Upper lobe of left lung (tissue), 6 donors: ENCODE measurements at regions not wholly inside any gene's neighbourhood (a gene's known extent, or its start where the extent isn't known, plus 50 kb on each side); places are given as distances from the start of the nearest gene placed in this dataset.
A peak's percentile ranks its signal among the peaks of the same experiment; 100 is the strongest.
"Not testable (repeated sequence)": the region's sequence is repeated elsewhere in the genome, so short reads cannot be mapped to it uniquely, and the experiment has no call there.

ENCODE experiments used
- ATAC-seq, 2 donors: fragments of 200-7000 bp; cut with Tn5 transposase; one replicate each; pipeline ENCODE4 v1.9.1; 2022; ENCODE audit warnings: mild to moderate bottlenecking in 2 of 2, moderate library complexity in 2 of 2; ENCODE audit not compliant: low FRiP score in 2 of 2
- DNase-seq, 2 donors: peaks; one replicate each; pipeline ENCODE4 v3.0.0-alpha.2; 2019 to 2020
- H3K27ac ChIP-seq, 4 donors: fragments of 200-600 bp; sonication (generic); one replicate each; pipeline ENCODE4 v1.5.1; 2016 to 2019
- H3K27me3 ChIP-seq, 4 donors: fragments of 200-600 bp; sonication (generic); one replicate each; pipeline ENCODE4 v1.5.1; 2017 to 2019
- H3K36me3 ChIP-seq, 4 donors: fragments of 200-600 bp; sonication (generic); one replicate each; pipeline ENCODE4 v1.5.1; 2016 to 2019
- H3K4me1 ChIP-seq, 4 donors: fragments of 200-600 bp; sonication (generic); one replicate each; pipeline ENCODE4 v1.5.1; 2018 to 2019
- H3K4me3 ChIP-seq, 4 donors: fragments of 200-600 bp; sonication (generic); one replicate each; pipeline ENCODE4 v1.5.1; 2017 to 2019; ENCODE audit warnings: mild to moderate bottlenecking in 2 of 4, moderate library complexity in 1 of 4
- H3K9me3 ChIP-seq, 4 donors: fragments of 200-600 bp; sonication (generic); one replicate each; pipeline ENCODE4 v1.5.1; 2018 to 2019
- CTCF ChIP-seq, 6 experiments: fragments of 450-650 bp in 4 of 6; fragments of 200-600 bp in 2 of 6; sonication (generic) in 2 of 6; IDR thresholded peaks; one replicate each; pipeline ENCODE4 v1.5.1; 2016 to 2019; ENCODE audit warnings: antibody characterized with exemption in 6 of 6
- EP300 ChIP-seq, 4 donors: sonication (generic); formaldehyde crosslinking; IDR thresholded peaks; one replicate each; pipeline ENCODE4 v1.5.1; 2017; ENCODE audit warnings: antibody characterized with exemption in 4 of 4, control low read depth in 2 of 4
- POLR2A ChIP-seq, 4 donors: fragments of 450-650 bp; IDR thresholded peaks; one replicate each; pipeline ENCODE4 v1.5.1; 2016 to 2017; ENCODE audit warnings: antibody characterized with exemption in 4 of 4, mild to moderate bottlenecking in 2 of 4
- POLR2AphosphoS5 ChIP-seq, 2 donors: sonication (generic); formaldehyde crosslinking; IDR thresholded peaks; one replicate each; pipeline ENCODE4 v1.5.1; 2017; ENCODE audit warnings: antibody characterized with exemption in 2 of 2
- WGBS, 2 donors: methylation state at CpG; one replicate each; pipeline ENCODE4 v1.1.5; 2017 to 2018; 5-methylcytosine and 5-hydroxymethylcytosine counted together
- donor health status: DM: no; HTN: no; CAD: no; lungs with moderate emphysema.
- donor health status: DM: no; HTN: yes; CAD: no; lungs with severe emphysema.

- Histone ChIP-seq H3K36me3 (no peaks in the 10 kb centered on the region), H3K27ac (no peak overlapping the region), H3K4me3 (no peak overlapping the region), H3K4me1 (no peaks in the 10 kb centered on the region), H3K27me3 (no peaks in the 10 kb centered on the region), H3K9me3 (no peaks in the 10 kb centered on the region)
- ATAC-seq (no peak), DNase-seq (no peak)
- no peak for TF ChIP-seq POLR2A (IDR thresholded peaks at IDR 0.05)
- no peak for TF ChIP-seq EP300 (IDR thresholded peaks at IDR 0.05)
- TF ChIP-seq POLR2AphosphoS5 (IDR thresholded peaks at IDR 0.05): no peak
- no peak for TF ChIP-seq CTCF (IDR thresholded peaks at IDR 0.05)
- 93 to 100% methylated on average over 2 of the region's 2 CpGs for WGBS, 2 donors
Measured at GRCh38 chr10:23581906-23582450, 143.1 kb downstream of the OTUD1 start.

GRCh38 chr10:23584396-23584795 lies 145.5 kb downstream of the OTUD1 start:
- Histone ChIP-seq H3K27me3 (no peaks in the 10 kb centered on the region), H3K9me3 (no peaks in the 10 kb centered on the region), H3K27ac (no peak overlapping the region), H3K4me3 (no peak overlapping the region), H3K4me1 (no peaks in the 10 kb centered on the region), H3K36me3 (no peaks in the 10 kb centered on the region)
- TF ChIP-seq POLR2AphosphoS5 (IDR thresholded peaks at IDR 0.05): no peak
- no peak for TF ChIP-seq CTCF (IDR thresholded peaks at IDR 0.05)
- no peak for DNase-seq
- WGBS, 2 donors: 92 to 97% methylated on average over 2 of the region's 2 CpGs
- ATAC-seq: no peak

- 89 to 91% methylated on average over 1 of the region's 1 CpG for WGBS, 2 donors
- Histone ChIP-seq H3K27me3 (no peaks in the 10 kb centered on the region), H3K27ac (no peak overlapping the region), H3K4me1 (no peaks in the 10 kb centered on the region), H3K9me3 (no peaks in the 10 kb centered on the region), H3K4me3 (no peak overlapping the region), H3K36me3 (no peaks in the 10 kb centered on the region)
- no peak for ATAC-seq
- TF ChIP-seq EP300 (IDR thresholded peaks at IDR 0.05): no peak
- no peak for DNase-seq
Measured at GRCh38 chr10:23585186-23585585, 146.3 kb downstream of the OTUD1 start.

GRCh38 chr10:23585666-23586065 lies 146.8 kb downstream of the OTUD1 start:
- 63 to 73% methylated on average over 2 of the region's 2 CpGs for WGBS, 2 donors
- no peak overlapping the region for H3K27ac ChIP-seq
- DNase-seq (no peak), ATAC-seq (no peak)
- H3K36me3 ChIP-seq: no peaks in the 10 kb centered on the region
- no peaks in the 10 kb centered on the region for H3K4me1 ChIP-seq
- no peak overlapping the region for H3K4me3 ChIP-seq
- H3K27me3 ChIP-seq: no peaks in the 10 kb centered on the region
- no peaks in the 10 kb centered on the region for H3K9me3 ChIP-seq
- TF ChIP-seq POLR2A (IDR thresholded peaks at IDR 0.05) (no peak), CTCF (IDR thresholded peaks at IDR 0.05) (no peak), EP300 (IDR thresholded peaks at IDR 0.05) (no peak), POLR2AphosphoS5 (IDR thresholded peaks at IDR 0.05) (no peak)

GRCh38 chr10:23595278-23595677 lies 156.4 kb downstream of the OTUD1 start:
- H3K27ac ChIP-seq, H3K36me3 ChIP-seq, H3K9me3 ChIP-seq, H3K4me1 ChIP-seq, H3K27me3 ChIP-seq, H3K4me3 ChIP-seq, ATAC-seq: not testable (repeated sequence)
- WGBS, 2 donors: 87 to 91% methylated on average over 8 of the region's 10 CpGs
- peak in 1 of 2 donors; percentile 53 for DNase-seq

GRCh38 chr10:23604613-23605012 lies 165.7 kb downstream of the OTUD1 start:
- Histone ChIP-seq H3K4me3 (no peak overlapping the region), H3K9me3 (no peaks in the 10 kb centered on the region), H3K27me3 (no peaks in the 10 kb centered on the region), H3K36me3 (no peaks in the 10 kb centered on the region), H3K4me1 (no peaks in the 10 kb centered on the region), H3K27ac (no peak overlapping the region)
- ATAC-seq: no peak
- TF ChIP-seq EP300 (IDR thresholded peaks at IDR 0.05) (no peak), POLR2A (IDR thresholded peaks at IDR 0.05) (no peak), POLR2AphosphoS5 (IDR thresholded peaks at IDR 0.05) (no peak), CTCF (IDR thresholded peaks at IDR 0.05) (no peak)
- DNase-seq: no peak
- WGBS, 2 donors: 61 to 83% methylated on average over 2 of the region's 2 CpGs
